GM10248 (cell line): ENCODE measurements at regions not wholly inside any gene's neighbourhood (a gene's known extent, or its start where the extent isn't known, plus 50 kb on each side); places are given as distances from the start of the nearest gene placed in this dataset.

Experiments used
- CTCF ChIA-PET: fragments of 300-600 bp; sonication (Branson Sonifier 250); formaldehyde crosslinking; extraction: SDS; loops from one replicate; lab custom pipeline; 2021; ENCODE audit warnings: antibody characterized with exemption; lab: Yijun Ruan, JAX
- POLR2A ChIA-PET: fragments of 350-650 bp; sonication (Branson Sonifier 250); formaldehyde crosslinking; extraction: SDS; loops from one replicate; lab custom pipeline; 2020; ENCODE audit warnings: antibody characterized with exemption; lab: Yijun Ruan, JAX
- DNase-seq: peaks from one replicate; pipeline ENCODE4 v3.0.0; 2012; ENCODE audit errors: extremely low spot score
- CTCF ChIP-seq: IDR thresholded peaks from 2 replicates; pipeline ENCODE4 v1.5.1; 2012; ENCODE audit warnings: mild to moderate bottlenecking, low read depth; ENCODE audit errors: extremely low read depth, missing control alignments, control extremely low read depth

GRCh38 chr6:44045672-44046015, 81.6 kb downstream of the MRPL14 start:
- ChIA-PET POLR2A (no interaction called here), CTCF (no interaction called here)
- no peak for TF ChIP-seq CTCF
- DNase-seq, result no peak

DNA sequence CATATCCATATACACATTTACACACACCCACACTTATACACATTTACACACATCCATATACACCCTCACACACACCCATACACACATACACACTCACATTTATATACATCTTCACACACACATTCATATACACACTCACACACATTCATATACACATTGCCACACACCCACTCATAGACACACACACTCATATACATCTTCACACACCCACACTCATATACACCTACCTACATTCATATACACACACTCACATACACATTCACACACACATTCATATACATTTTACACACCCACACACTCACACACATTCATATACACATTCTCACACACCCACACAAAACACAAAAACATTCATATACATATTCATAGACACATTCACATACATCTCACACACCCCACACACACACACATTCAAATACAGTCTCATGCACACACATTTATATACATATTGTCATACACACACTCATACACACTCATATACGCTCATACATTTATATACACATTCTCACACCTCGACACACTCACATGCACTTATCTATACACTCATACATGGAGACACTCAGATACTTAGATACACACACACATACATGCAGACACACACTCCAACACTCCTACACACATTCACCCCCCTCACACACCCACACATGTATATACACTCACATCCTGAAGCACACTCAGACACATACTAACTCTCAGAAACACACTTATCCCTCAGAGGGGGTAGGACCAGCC, 82.1 kb downstream of the MRPL14 start:
- ChIA-PET CTCF (no interaction called here), POLR2A (no interaction called here)
- no peak for DNase-seq
- no peak for TF ChIP-seq CTCF

DNA sequence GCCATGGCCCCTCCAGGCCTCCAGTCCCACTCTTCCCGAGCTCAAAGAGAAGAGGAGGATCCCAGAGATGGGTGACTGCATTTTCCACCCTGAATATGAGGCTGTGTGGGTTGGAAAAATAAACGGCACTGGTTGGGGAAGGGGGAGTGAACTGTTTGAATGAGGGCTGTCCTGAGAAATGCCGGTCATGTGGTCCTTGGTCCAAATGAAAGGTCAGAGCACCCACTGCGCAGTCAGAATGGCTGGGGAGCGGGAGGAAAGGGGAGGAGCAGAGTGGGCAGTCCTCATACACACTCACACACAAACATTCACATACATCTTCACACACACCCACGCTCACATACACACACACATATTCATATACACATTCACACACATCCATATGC, 83.1 kb downstream of the MRPL14 start:
- POLR2A ChIA-PET, result no interaction called here
- no peak for DNase-seq
- no peak for TF ChIP-seq CTCF
- CTCF ChIA-PET, result interaction anchor here (1.2 to 2.1 kb wide), 2 partner anchors 30 to 274 kb away, joined by 4 to 5 read pairs; partner anchors contain the start of gene VEGFA

- peak; percentile 67 for DNase-seq
- ChIA-PET CTCF (interaction anchor here (0.8 to 2.1 kb wide), 4 partner anchors 9 to 273 kb away, joined by 3 to 5 read pairs (median 4); partner anchors contain the start of gene VEGFA), POLR2A (no interaction called here)
- no peak for TF ChIP-seq CTCF
These were observed 83.6 kb downstream of the MRPL14 start for GRCh38 chr6:44043479-44044153.

- no peak for TF ChIP-seq CTCF
- POLR2A ChIA-PET, result no interaction called here
- DNase-seq, result no peak
- CTCF ChIA-PET, result interaction anchor here (0.8 to 2.1 kb wide), 4 partner anchors 10 to 273 kb away, joined by 3 to 5 read pairs (median 4); partner anchors contain the start of gene VEGFA
These were observed 84.2 kb downstream of the MRPL14 start for GRCh38 chr6:44042989-44043478.

DNA sequence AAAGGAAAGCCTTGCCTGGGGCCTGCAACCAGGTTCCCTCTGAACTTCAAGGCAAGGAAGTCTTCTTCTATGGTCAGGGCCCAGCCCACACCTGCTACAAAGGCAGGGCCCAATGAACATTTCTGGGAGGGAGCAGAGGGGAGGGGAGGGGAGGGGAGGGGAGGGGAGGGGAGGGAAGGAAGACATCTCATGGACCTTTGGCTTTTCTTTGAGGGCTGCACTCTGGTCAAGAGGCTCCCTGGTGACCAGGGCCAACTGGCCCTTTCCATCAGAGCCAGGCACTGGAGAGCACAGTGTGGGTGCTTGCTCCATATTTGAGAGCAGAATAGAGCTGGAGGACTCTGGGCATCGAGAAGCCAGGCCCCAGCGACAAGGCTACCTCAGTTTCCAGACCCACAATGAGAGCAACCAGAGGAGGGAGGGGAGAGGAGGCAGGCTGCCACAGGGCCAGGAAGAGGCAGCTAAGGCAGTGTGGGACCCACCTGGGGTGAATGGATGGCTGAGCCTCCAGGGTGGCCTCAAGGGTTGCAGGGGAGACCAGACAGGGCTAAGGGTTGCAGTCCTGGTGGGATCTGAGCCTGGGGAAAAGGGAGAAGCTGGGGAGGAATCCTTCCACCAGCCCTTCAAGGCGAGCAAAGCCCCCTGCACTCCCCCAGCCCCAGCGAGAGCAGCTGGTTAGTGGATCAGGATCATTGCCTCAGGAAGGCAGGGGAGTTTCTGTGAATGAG, 84.8 kb downstream of the MRPL14 start:
- ChIA-PET CTCF (interaction anchor here (0.9 to 2.1 kb wide), 3 partner anchors 11 to 272 kb away, joined by 3 to 5 read pairs (median 3); partner anchors contain the start of gene VEGFA), POLR2A (interaction anchor here (0.6 kb wide), 1 partner anchor 370 kb away, joined by 3 read pairs; no protein-coding TSS in a partner anchor)
- TF ChIP-seq CTCF, result no peak
- no peak for DNase-seq
